Activated T-cell treated with anti-CD3 and anti-CD28 coated beads, Interleukin-2, amount 50 U/mL, for 24 hours (primary cell): ENCODE measurements at regions not wholly inside any gene's neighbourhood (a gene's known extent, or its start where the extent isn't known, plus 50 kb on each side); places are given as distances from the start of the nearest gene placed in this dataset.
A peak's percentile ranks its signal among the peaks of the same experiment; 100 is the strongest.
"Not testable (repeated sequence)": the region's sequence is repeated elsewhere in the genome, so short reads cannot be mapped to it uniquely, and the experiment has no call there.

ENCODE experiments used
- DNase-seq: peaks from one replicate; pipeline ENCODE4 v3.0.0-alpha.2; 2020
- H3K27ac Mint-ChIP-seq: 2 replicates; pipeline ENCODE4 v1.8.0; 2020; ENCODE audit warnings: mild to moderate bottlenecking, mixed read lengths
- H3K27me3 Mint-ChIP-seq: 2 replicates; pipeline ENCODE4 v1.8.0; 2020; ENCODE audit warnings: mixed read lengths
- H3K36me3 Mint-ChIP-seq: 2 replicates; pipeline ENCODE4 v1.8.0; 2020; ENCODE audit warnings: low read depth, mixed read lengths
- H3K4me1 Mint-ChIP-seq: 2 replicates; pipeline ENCODE4 v1.8.0; 2020; ENCODE audit warnings: low read depth, mixed read lengths
- H3K4me3 Mint-ChIP-seq: 2 replicates; pipeline ENCODE4 v1.8.0; 2020; ENCODE audit warnings: mild to moderate bottlenecking, moderate library complexity, mixed read lengths
- H3K9me3 Mint-ChIP-seq: 2 replicates; pipeline ENCODE4 v1.8.0; 2020; ENCODE audit warnings: mixed read lengths

- Mint-ChIP-seq H3K27ac (no peak overlapping the region), H3K4me3 (no peak overlapping the region), H3K9me3 (no peaks in the 10 kb centered on the region), H3K4me1 (peaks cover under 1% of the 10 kb centered on the region), H3K36me3 (no peaks in the 10 kb centered on the region), H3K27me3 (peaks cover 7% of the 10 kb centered on the region)
- no peak for DNase-seq
Observed at GRCh38 chr2:111618226-111618977, 265.6 kb downstream of the ANAPC1 start.

GRCh38 chr2:111618978-111619902, 264.8 kb downstream of the ANAPC1 start:
- no peak for DNase-seq
- no peaks in the 10 kb centered on the region for H3K36me3 Mint-ChIP-seq
- H3K27ac Mint-ChIP-seq = no peak overlapping the region
- H3K27me3 Mint-ChIP-seq = peaks cover 7% of the 10 kb centered on the region
- peaks cover 5% of the 10 kb centered on the region for H3K4me1 Mint-ChIP-seq
- H3K4me3 Mint-ChIP-seq = no peak overlapping the region
- H3K9me3 Mint-ChIP-seq = no peaks in the 10 kb centered on the region

- no peak overlapping the region for H3K27ac Mint-ChIP-seq
- peaks cover 11% of the 10 kb centered on the region for H3K27me3 Mint-ChIP-seq
Observed at GRCh38 chr2:111620281-111620680, 263.7 kb downstream of the ANAPC1 start.

GRCh38 chr2:111622859-111623258, 261.1 kb downstream of the ANAPC1 start:
- peaks cover 11% of the 10 kb centered on the region for H3K27me3 Mint-ChIP-seq
- no peak overlapping the region for H3K4me3 Mint-ChIP-seq
- no peak overlapping the region for H3K27ac Mint-ChIP-seq
- H3K36me3 Mint-ChIP-seq = peaks cover 4% of the 10 kb centered on the region
- H3K9me3 Mint-ChIP-seq = peaks cover 9% of the 10 kb centered on the region
- H3K4me1 Mint-ChIP-seq = peaks cover 34% of the 10 kb centered on the region
- DNase-seq = no peak

More at GRCh38 chr2:111620281-111620680, 263.7 kb downstream of the ANAPC1 start:
- no peak for DNase-seq
- Mint-ChIP-seq H3K36me3 (no peaks in the 10 kb centered on the region), H3K9me3 (no peaks in the 10 kb centered on the region), H3K4me1 (peaks cover 13% of the 10 kb centered on the region), H3K4me3 (no peak overlapping the region)

GRCh38 chr2:111623380-111623779, 260.6 kb downstream of the ANAPC1 start:
- H3K27me3 Mint-ChIP-seq = peaks cover 11% of the 10 kb centered on the region
- peaks cover 34% of the 10 kb centered on the region for H3K4me1 Mint-ChIP-seq

GRCh38 chr2:111624411-111625156, 259.4 kb downstream of the ANAPC1 start:
- H3K27ac Mint-ChIP-seq = peak overlapping the region; percentile 63
- peaks cover 34% of the 10 kb centered on the region for H3K4me1 Mint-ChIP-seq
- peaks cover 7% of the 10 kb centered on the region for H3K36me3 Mint-ChIP-seq
- DNase-seq = no peak
- peaks cover 21% of the 10 kb centered on the region for H3K9me3 Mint-ChIP-seq
- peaks cover 17% of the 10 kb centered on the region for H3K27me3 Mint-ChIP-seq
- no peak overlapping the region for H3K4me3 Mint-ChIP-seq

More at GRCh38 chr2:111623380-111623779, 260.6 kb downstream of the ANAPC1 start:
- Mint-ChIP-seq H3K36me3 (peaks cover 4% of the 10 kb centered on the region), H3K9me3 (peaks cover 13% of the 10 kb centered on the region), H3K4me3 (no peak overlapping the region), H3K27ac (no peak overlapping the region)
- no peak for DNase-seq

- DNase-seq, H3K36me3 Mint-ChIP-seq, H3K4me3 Mint-ChIP-seq: not testable (repeated sequence)
- Mint-ChIP-seq H3K4me1 (peaks cover 34% of the 10 kb centered on the region), H3K9me3 (peaks cover 21% of the 10 kb centered on the region), H3K27ac (peak overlapping the region; percentile 20), H3K27me3 (peaks cover 15% of the 10 kb centered on the region)
Observed at GRCh38 chr2:111625157-111625537, 258.8 kb downstream of the ANAPC1 start.

GRCh38 chr2:111626037-111626864, 257.7 kb downstream of the ANAPC1 start:
- Mint-ChIP-seq H3K4me1 (peaks cover 34% of the 10 kb centered on the region), H3K27ac (peak overlapping the region; percentile 91), H3K4me3 (peak overlapping the region; percentile 42), H3K36me3 (peaks cover 7% of the 10 kb centered on the region), H3K27me3 (peaks cover 14% of the 10 kb centered on the region), H3K9me3 (peaks cover 27% of the 10 kb centered on the region)
- no peak for DNase-seq

GRCh38 chr2:111626865-111627163, 257.2 kb downstream of the ANAPC1 start:
- DNase-seq = no peak
- H3K9me3 Mint-ChIP-seq = peaks cover 30% of the 10 kb centered on the region
- peaks cover 35% of the 10 kb centered on the region for H3K4me1 Mint-ChIP-seq
- H3K4me3 Mint-ChIP-seq = peak overlapping the region; percentile 42
- H3K27me3 Mint-ChIP-seq = peaks cover 14% of the 10 kb centered on the region
- H3K36me3 Mint-ChIP-seq = peaks cover 7% of the 10 kb centered on the region
- peak overlapping the region; percentile 91 for H3K27ac Mint-ChIP-seq

GRCh38 chr2:111627256-111627655, 256.7 kb downstream of the ANAPC1 start:
- Mint-ChIP-seq H3K36me3 (peaks cover 7% of the 10 kb centered on the region), H3K4me1 (peaks cover 36% of the 10 kb centered on the region), H3K27ac (no peak overlapping the region), H3K9me3 (peaks cover 30% of the 10 kb centered on the region), H3K4me3 (no peak overlapping the region), H3K27me3 (peaks cover 14% of the 10 kb centered on the region)
- DNase-seq = no peak

- peaks cover 46% of the 10 kb centered on the region for H3K4me1 Mint-ChIP-seq
- no peak for DNase-seq
- peaks cover 30% of the 10 kb centered on the region for H3K9me3 Mint-ChIP-seq
- H3K4me3 Mint-ChIP-seq = no peak overlapping the region
- H3K27me3 Mint-ChIP-seq = peaks cover 17% of the 10 kb centered on the region
- H3K36me3 Mint-ChIP-seq = peaks cover 7% of the 10 kb centered on the region
- no peak overlapping the region for H3K27ac Mint-ChIP-seq
Observed at GRCh38 chr2:111628221-111628620, 255.8 kb downstream of the ANAPC1 start.

- H3K4me3 Mint-ChIP-seq = no peak overlapping the region
- DNase-seq = no peak
- H3K9me3 Mint-ChIP-seq = peaks cover 30% of the 10 kb centered on the region
Observed at GRCh38 chr2:111629983-111630382, 254.0 kb downstream of the ANAPC1 start.

GRCh38 chr2:111632661-111633060, 251.3 kb downstream of the ANAPC1 start:
- DNase-seq = no peak
- peaks cover 25% of the 10 kb centered on the region for H3K4me1 Mint-ChIP-seq
- H3K27me3 Mint-ChIP-seq = peaks cover 21% of the 10 kb centered on the region
- peaks cover 2% of the 10 kb centered on the region for H3K36me3 Mint-ChIP-seq
- peak overlapping the region; percentile 23 for H3K4me3 Mint-ChIP-seq
- peaks cover 22% of the 10 kb centered on the region for H3K9me3 Mint-ChIP-seq
- H3K27ac Mint-ChIP-seq = no peak overlapping the region

More at GRCh38 chr2:111629983-111630382, 254.0 kb downstream of the ANAPC1 start:
- H3K27ac Mint-ChIP-seq = no peak overlapping the region
- H3K36me3 Mint-ChIP-seq = peaks cover 7% of the 10 kb centered on the region
- H3K4me1 Mint-ChIP-seq = peaks cover 47% of the 10 kb centered on the region
- peaks cover 20% of the 10 kb centered on the region for H3K27me3 Mint-ChIP-seq
